ENCODE measurements at regions not wholly inside any gene's neighbourhood (a gene's known extent, or its start where the extent isn't known, plus 50 kb on each side); places are given as distances from the start of the nearest gene placed in this dataset.

- TF ChIP-seq CTCF (conservative IDR thresholded peaks at IDR 0.05; ENCODE audit: low read depth, low read length) (no peak), POLR2A (IDR thresholded peaks at IDR 0.05; ENCODE audit: low read depth, low read length) (no peak), CHD1 (IDR thresholded peaks at IDR 0.05; ENCODE audit: low read depth, low read length) (no peak), USF2 (IDR thresholded peaks at IDR 0.05; ENCODE audit: low read depth, low read length) (no peak), RCOR1 (IDR thresholded peaks at IDR 0.05; ENCODE audit: insufficient replicate concordance, low read length) (no peak), SMC3 (IDR thresholded peaks at IDR 0.05; ENCODE audit: low read depth, low read length) (no peak), MAFK (IDR thresholded peaks at IDR 0.05; ENCODE audit: low read depth, low read length) (no peak)
Observed at GRCh38 chr13:111790621-111791020, 276.3 kb upstream of the SOX1 start.
